CD14-positive monocyte (primary cell): ENCODE measurements at regions not wholly inside any gene's neighbourhood (a gene's known extent, or its start where the extent isn't known, plus 50 kb on each side); places are given as distances from the start of the nearest gene placed in this dataset.

ENCODE experiments used
- DNase-seq, 3 donors: peaks; one replicate each; pipeline ENCODE4 v3.0.0-alpha.2; 2011 to 2022
- H2AFZ ChIP-seq: 2 replicates; pipeline ENCODE4 v1.6.0; 2012; ENCODE audit warnings: mild to moderate bottlenecking, low read depth, low read length, inconsistent platforms; ENCODE audit not compliant: insufficient read depth, poor library complexity, severe bottlenecking
- H3K27ac ChIP-seq, 2 donors: 1 replicate in 1 of 2; 2 replicates in 1 of 2; pipeline ENCODE4 v1.5.1; 2012 to 2013; ENCODE audit warnings: low read length in 2 of 2, control low read depth in 1 of 2, inconsistent platforms in 1 of 2, low read depth in 1 of 2, mild to moderate bottlenecking in 1 of 2
- H3K27me3 ChIP-seq, 2 donors: one replicate each; pipeline versions ENCODE4 v1.6.0 to v1.6.1; 2011 to 2013; ENCODE audit warnings: low read length in 2 of 2; ENCODE audit not compliant: control insufficient read depth in 2 of 2, insufficient read depth in 2 of 2
- H3K36me3 ChIP-seq, 2 donors: replicated peaks in 1 of 2; 1 replicate in 1 of 2; 2 replicates in 1 of 2; pipeline versions ENCODE4 v1.5.1 to v1.6.1; 2012 to 2013; ENCODE audit warnings: low read length in 2 of 2, control low read depth in 1 of 2, inconsistent platforms in 1 of 2, mild to moderate bottlenecking in 1 of 2; ENCODE audit not compliant: insufficient read depth in 2 of 2, control insufficient read depth in 1 of 2
- H3K4me1 ChIP-seq, 2 donors: 1 replicate in 1 of 2; 2 replicates in 1 of 2; pipeline versions ENCODE4 v1.5.1 to v1.6.1; 2012 to 2013; ENCODE audit warnings: low read length in 2 of 2, control low read depth in 1 of 2, inconsistent platforms in 1 of 2, mild to moderate bottlenecking in 1 of 2, moderate library complexity in 1 of 2; ENCODE audit not compliant: insufficient read depth in 2 of 2, control insufficient read depth in 1 of 2
- H3K4me2 ChIP-seq: replicated peaks from 2 replicates; pipeline ENCODE3; 2012; ENCODE audit warnings: low read length, moderate library complexity, mild to moderate bottlenecking; ENCODE audit not compliant: poor library complexity, severe bottlenecking; ENCODE audit errors: extremely low read depth
- H3K4me3 ChIP-seq, 3 experiments: fragments of 200-600 bp in 1 of 3; sonication (generic) in 1 of 3; replicated peaks in 1 of 3; 1 replicate in 2 of 3; 2 replicates in 1 of 3; pipeline ENCODE4 v1.5.1; 2011 to 2013; ENCODE audit warnings: low read length in 3 of 3, mild to moderate bottlenecking in 3 of 3, control low read depth in 2 of 3, low read depth in 2 of 3, inconsistent platforms in 1 of 3, moderate library complexity in 1 of 3
- H3K79me2 ChIP-seq: 2 replicates; pipeline ENCODE4 v1.6.0; 2012; ENCODE audit warnings: mild to moderate bottlenecking, control low read depth, inconsistent platforms, low read length, moderate library complexity; ENCODE audit not compliant: insufficient read depth
- H3K9ac ChIP-seq: 2 replicates; pipeline ENCODE4 v1.6.0; 2017; ENCODE audit warnings: low read length, mild to moderate bottlenecking; ENCODE audit not compliant: insufficient read depth, poor library complexity, severe bottlenecking
- H3K9me3 ChIP-seq, 2 donors: replicated peaks in 1 of 2; 1 replicate in 1 of 2; 2 replicates in 1 of 2; pipeline versions ENCODE4 v1.5.1 to v1.6.1; 2012 to 2013; ENCODE audit warnings: low read length in 2 of 2, control low read depth in 1 of 2; ENCODE audit not compliant: control insufficient read depth in 1 of 2, insufficient read depth in 1 of 2
- H4K20me1 ChIP-seq: 2 replicates; pipeline ENCODE4 v1.6.0; 2012; ENCODE audit warnings: mild to moderate bottlenecking, low read length, control low read depth, moderate library complexity; ENCODE audit not compliant: insufficient read depth
- H3K27ac Mint-ChIP-seq, 7 donors: one replicate each; pipeline ENCODE4 v1.8.0; 2020; ENCODE audit warnings: mild to moderate bottlenecking in 7 of 7, mixed read lengths in 7 of 7, moderate library complexity in 6 of 7, inconsistent platforms in 2 of 7
- H3K27me3 Mint-ChIP-seq, 3 donors: one replicate each; pipeline ENCODE4 v1.8.0; 2021 to 2022; ENCODE audit warnings: low read depth in 3 of 3, mild to moderate bottlenecking in 3 of 3, mixed read lengths in 3 of 3, moderate library complexity in 3 of 3, inconsistent platforms in 1 of 3
- H3K36me3 Mint-ChIP-seq, 2 donors: one replicate each; pipeline ENCODE4 v1.8.0; 2020; ENCODE audit warnings: mixed read lengths in 2 of 2, inconsistent platforms in 1 of 2, mild to moderate bottlenecking in 1 of 2
- H3K4me1 Mint-ChIP-seq: one replicate; pipeline ENCODE4 v1.8.0; 2020; ENCODE audit warnings: mild to moderate bottlenecking, mixed read lengths
- H3K4me3 Mint-ChIP-seq, 2 donors: one replicate each; pipeline ENCODE4 v1.8.0; 2020; ENCODE audit warnings: mild to moderate bottlenecking in 2 of 2, mixed read lengths in 2 of 2, moderate library complexity in 1 of 2
- H3K9me3 Mint-ChIP-seq, 7 donors: one replicate each; pipeline ENCODE4 v1.8.0; 2020 to 2022; ENCODE audit warnings: mixed read lengths in 7 of 7, mild to moderate bottlenecking in 6 of 7, moderate library complexity in 6 of 7, inconsistent platforms in 2 of 7
- WGBS: methylation state at CpG from one replicate; pipeline ENCODE4 v1.1.5; 2013; ENCODE audit warnings: missing lambda C conversion rate; ENCODE audit not compliant: insufficient coverage; 5-methylcytosine and 5-hydroxymethylcytosine counted together
- intact Hi-C, 2 donors: fragments of 100-400 bp; cut with micrococcal nuclease; formaldehyde crosslinking; loops; one replicate each; pipeline versions ENCODE4 v1.15.0 to v1.15.1; 2023
- TF ChIP-seq, protein P1 (sequence below): fragments of 200-600 bp; IDR thresholded peaks from one replicate; pipeline ENCODE4 v1.8.0; 2022; ENCODE audit warnings: antibody characterized with exemption, mild to moderate bottlenecking

DNA sequence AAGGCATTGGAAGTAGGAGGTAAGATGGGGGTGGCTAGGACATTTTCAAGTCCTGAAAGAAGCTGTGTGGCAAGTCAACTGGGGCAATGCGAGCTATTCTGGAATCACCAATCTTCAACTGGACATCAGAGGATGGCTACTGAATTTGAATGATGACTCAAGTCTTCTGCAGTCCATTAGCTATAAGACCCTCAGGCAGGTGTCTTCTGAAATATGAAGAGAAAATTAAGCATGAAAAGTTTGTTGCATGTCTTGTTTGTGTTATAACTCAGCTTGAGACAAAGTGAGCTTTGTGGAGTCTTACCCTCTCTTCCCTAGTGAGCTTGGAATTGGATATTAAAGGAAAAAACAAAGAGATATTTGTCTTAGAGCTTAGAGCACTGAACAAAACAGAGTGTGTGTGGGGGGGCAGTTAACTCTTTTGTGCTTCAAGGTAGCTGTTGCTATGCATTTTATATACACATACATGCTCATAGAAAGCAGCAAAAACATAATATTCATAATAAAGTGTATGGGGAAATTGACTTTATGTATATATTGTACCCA is 979.1 kb downstream of the MCTP2 start:
- Histone ChIP-seq H4K20me1 (no peaks in the 10 kb centered on the region), H3K4me1 (no peaks in the 10 kb centered on the region), H3K36me3 (no peaks in the 10 kb centered on the region), H3K9ac (no peak overlapping the region), H2AFZ (no peak overlapping the region), H3K4me2 (no peak overlapping the region), H3K79me2 (no peaks in the 10 kb centered on the region), H3K4me3 (no peak overlapping the region), H3K27me3 (no peaks in the 10 kb centered on the region), H3K9me3 (peaks cover 10 to 29% of the 10 kb centered on the region in 2 donors), H3K27ac (no peak overlapping the region)
- H3K27me3 Mint-ChIP-seq: no peaks in the 10 kb centered on the region
- intact Hi-C loops: no loop called here
- no peak for DNase-seq
- 71% methylated on average over 1 of the region's 1 CpG for WGBS
- no peak overlapping the region for H3K27ac Mint-ChIP-seq
- TF ChIP-seq, protein P1, sequence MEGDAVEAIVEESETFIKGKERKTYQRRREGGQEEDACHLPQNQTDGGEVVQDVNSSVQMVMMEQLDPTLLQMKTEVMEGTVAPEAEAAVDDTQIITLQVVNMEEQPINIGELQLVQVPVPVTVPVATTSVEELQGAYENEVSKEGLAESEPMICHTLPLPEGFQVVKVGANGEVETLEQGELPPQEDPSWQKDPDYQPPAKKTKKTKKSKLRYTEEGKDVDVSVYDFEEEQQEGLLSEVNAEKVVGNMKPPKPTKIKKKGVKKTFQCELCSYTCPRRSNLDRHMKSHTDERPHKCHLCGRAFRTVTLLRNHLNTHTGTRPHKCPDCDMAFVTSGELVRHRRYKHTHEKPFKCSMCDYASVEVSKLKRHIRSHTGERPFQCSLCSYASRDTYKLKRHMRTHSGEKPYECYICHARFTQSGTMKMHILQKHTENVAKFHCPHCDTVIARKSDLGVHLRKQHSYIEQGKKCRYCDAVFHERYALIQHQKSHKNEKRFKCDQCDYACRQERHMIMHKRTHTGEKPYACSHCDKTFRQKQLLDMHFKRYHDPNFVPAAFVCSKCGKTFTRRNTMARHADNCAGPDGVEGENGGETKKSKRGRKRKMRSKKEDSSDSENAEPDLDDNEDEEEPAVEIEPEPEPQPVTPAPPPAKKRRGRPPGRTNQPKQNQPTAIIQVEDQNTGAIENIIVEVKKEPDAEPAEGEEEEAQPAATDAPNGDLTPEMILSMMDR: no peak
- no peaks in the 10 kb centered on the region for H3K4me1 Mint-ChIP-seq
- H3K9me3 Mint-ChIP-seq: peaks cover 5 to 29% (median 6%) of the 10 kb centered on the region in 7 donors
- no peaks in the 10 kb centered on the region for H3K36me3 Mint-ChIP-seq
- no peak overlapping the region for H3K4me3 Mint-ChIP-seq

DNA sequence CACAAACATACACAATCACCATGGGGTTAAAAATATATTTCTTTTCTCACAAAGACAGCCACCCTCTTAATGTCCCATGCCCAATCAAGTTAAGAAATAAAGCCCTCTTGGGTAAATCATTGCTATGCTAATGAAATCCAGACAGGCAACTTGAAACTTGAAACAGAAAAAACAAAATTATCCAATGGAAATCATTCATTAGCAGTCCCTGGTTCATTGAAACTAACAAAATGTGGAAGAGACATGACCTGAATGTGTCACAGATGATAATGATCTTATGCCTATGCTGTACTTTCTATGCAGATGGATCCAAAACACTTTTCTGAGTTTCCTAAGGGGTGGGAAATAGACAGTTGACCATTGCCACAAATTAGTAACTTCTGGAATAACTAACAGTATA is 983.7 kb downstream of the MCTP2 start:
- H3K27ac ChIP-seq: no peak overlapping the region
- H3K27me3 Mint-ChIP-seq: peaks cover 0 to 3% (median 0%) of the 10 kb centered on the region in 3 donors
- no peaks in the 10 kb centered on the region for H3K4me1 ChIP-seq

More for the DNA sequence above, 983.7 kb downstream of the MCTP2 start:
- peaks cover 0 to 8% (median 5%) of the 10 kb centered on the region in 7 donors for H3K9me3 Mint-ChIP-seq
- no peak overlapping the region for H3K4me3 Mint-ChIP-seq
- H3K27ac Mint-ChIP-seq: no peak overlapping the region
- H3K36me3 ChIP-seq: no peaks in the 10 kb centered on the region
- H3K9me3 ChIP-seq: peaks cover 0 to 7% of the 10 kb centered on the region in 2 donors
- H2AFZ ChIP-seq: no peak overlapping the region
- H3K36me3 Mint-ChIP-seq: no peaks in the 10 kb centered on the region
- intact Hi-C loops: no loop called here
- no peaks in the 10 kb centered on the region for H3K4me1 Mint-ChIP-seq
- TF ChIP-seq, protein P1: no peak
- H3K27me3 ChIP-seq: no peaks in the 10 kb centered on the region
- H3K79me2 ChIP-seq: no peaks in the 10 kb centered on the region
- no peaks in the 10 kb centered on the region for H4K20me1 ChIP-seq
- H3K9ac ChIP-seq: no peak overlapping the region
- no peak overlapping the region for H3K4me3 ChIP-seq
- H3K4me2 ChIP-seq: no peak overlapping the region
- no peak for DNase-seq
